ENCODE measurements at regions not wholly inside any gene's neighbourhood (a gene's known extent, or its start where the extent isn't known, plus 50 kb on each side); places are given as distances from the start of the nearest gene placed in this dataset.

- no peaks in the 10 kb centered on the region for H3K9me3 ChIP-seq (ENCODE audit: control insufficient read depth, insufficient read depth, low read length)
- no peaks in the 10 kb centered on the region for H3K27me3 ChIP-seq (ENCODE audit: control insufficient read depth, insufficient read depth, low read length)
- ChIA-PET POLR2A (no interaction called here), CTCF (no interaction called here)
- no peak for DNase-seq (ENCODE audit: low read depth, low spot score)
- no peak overlapping the region for H3K27ac ChIP-seq (ENCODE audit: low read depth, low read length)
- H3K4me3 ChIP-seq (ENCODE audit: low read depth, low read length) = no peak overlapping the region
- TF ChIP-seq CTCF (IDR thresholded peaks at IDR 0.05; ENCODE audit: low read depth, low read length) = no peak
Measured at GRCh38 chr10:108598320-108598695, 1325.0 kb downstream of the XPNPEP1 start.

- CTCF ChIA-PET = no interaction called here
- no peak for TF ChIP-seq CTCF (IDR thresholded peaks at IDR 0.05; ENCODE audit: low read depth, low read length)
- Histone ChIP-seq H3K9me3 (ENCODE audit: control insufficient read depth, insufficient read depth, low read length) (no peaks in the 10 kb centered on the region), H3K27me3 (ENCODE audit: control insufficient read depth, insufficient read depth, low read length) (no peaks in the 10 kb centered on the region), H3K4me3 (ENCODE audit: low read depth, low read length) (no peak overlapping the region), H3K27ac (ENCODE audit: low read depth, low read length) (no peak overlapping the region)
- POLR2A ChIA-PET = no interaction called here
- DNase-seq (ENCODE audit: low read depth, low spot score) = no peak
Measured at GRCh38 chr10:108597657-108598319, 1325.5 kb downstream of the XPNPEP1 start.

GRCh38 chr10:108597031-108597430 is 1326.3 kb downstream of the XPNPEP1 start:
- ChIA-PET POLR2A (no interaction called here), CTCF (no interaction called here)
- Histone ChIP-seq H3K27ac (ENCODE audit: low read depth, low read length) (no peak overlapping the region), H3K9me3 (ENCODE audit: control insufficient read depth, insufficient read depth, low read length) (peaks cover 4% of the 10 kb centered on the region; the same call in 1 of the 2 replicates), H3K4me3 (ENCODE audit: low read depth, low read length) (no peak overlapping the region), H3K27me3 (ENCODE audit: control insufficient read depth, insufficient read depth, low read length) (no peaks in the 10 kb centered on the region)
- no peak for DNase-seq (ENCODE audit: low read depth, low spot score)
- no peak for TF ChIP-seq CTCF (IDR thresholded peaks at IDR 0.05; ENCODE audit: low read depth, low read length)

GRCh38 chr10:108592956-108593355 is 1330.4 kb downstream of the XPNPEP1 start:
- Histone ChIP-seq H3K4me3 (ENCODE audit: low read depth, low read length) (no peak overlapping the region), H3K27me3 (ENCODE audit: control insufficient read depth, insufficient read depth, low read length) (no peaks in the 10 kb centered on the region), H3K9me3 (ENCODE audit: control insufficient read depth, insufficient read depth, low read length) (peaks cover 4% of the 10 kb centered on the region; the same call in 1 of the 2 replicates), H3K27ac (ENCODE audit: low read depth, low read length) (no peak overlapping the region)
- no peak for TF ChIP-seq CTCF (IDR thresholded peaks at IDR 0.05; ENCODE audit: low read depth, low read length)
- ChIA-PET CTCF (no interaction called here), POLR2A (no interaction called here)
- DNase-seq (ENCODE audit: low read depth, low spot score) = no peak

GRCh38 chr10:108591417-108591816 is 1331.9 kb downstream of the XPNPEP1 start:
- Histone ChIP-seq H3K27ac (ENCODE audit: low read depth, low read length) (no peak overlapping the region), H3K4me3 (ENCODE audit: low read depth, low read length) (no peak overlapping the region), H3K9me3 (ENCODE audit: control insufficient read depth, insufficient read depth, low read length) (peaks cover 4% of the 10 kb centered on the region; the same call in 1 of the 2 replicates), H3K27me3 (ENCODE audit: control insufficient read depth, insufficient read depth, low read length) (no peaks in the 10 kb centered on the region)
- DNase-seq (ENCODE audit: low read depth, low spot score) = no peak
- ChIA-PET POLR2A (no interaction called here), CTCF (no interaction called here)
- TF ChIP-seq CTCF (IDR thresholded peaks at IDR 0.05; ENCODE audit: low read depth, low read length) = no peak
